AG04450 (cell line): ENCODE measurements at regions not wholly inside any gene's neighbourhood (a gene's known extent, or its start where the extent isn't known, plus 50 kb on each side); places are given as distances from the start of the nearest gene placed in this dataset.

ENCODE experiments used
- CTCF ChIA-PET: fragments of 300-600, 350-600 bp; formaldehyde crosslinking; extraction: SDS; loops from one replicate; lab custom pipeline; 2022; ENCODE audit warnings: antibody characterized with exemption, inconsistent platforms; lab: Charles Lee
- POLR2A ChIA-PET: fragments of 350-600 bp; formaldehyde crosslinking; extraction: SDS; loops from one replicate; lab custom pipeline; 2021; ENCODE audit warnings: antibody characterized with exemption, inconsistent platforms; lab: Yijun Ruan, JAX
- DNase-seq: peaks from one replicate; pipeline ENCODE4 v3.0.0-alpha.2; 2011; ENCODE audit warnings: low read depth, low spot score
- H3K27ac ChIP-seq: one replicate; pipeline ENCODE4 v1.5.1; 2012; ENCODE audit warnings: low read depth, low read length, control low read depth
- H3K27me3 ChIP-seq: one replicate; pipeline ENCODE4 v1.6.0; 2012; ENCODE audit warnings: low read length; ENCODE audit not compliant: control insufficient read depth, insufficient read depth
- H3K4me3 ChIP-seq: 2 replicates; pipeline ENCODE4 v1.5.1; 2011; ENCODE audit warnings: mild to moderate bottlenecking, low read depth, low read length, control low read depth
- H3K9me3 ChIP-seq: 2 replicates; pipeline ENCODE4 v1.5.1; 2012; ENCODE audit warnings: low read length; ENCODE audit not compliant: control insufficient read depth, insufficient read depth
- CTCF ChIP-seq: IDR thresholded peaks from 2 replicates; pipeline ENCODE4 v1.5.1; 2011; ENCODE audit warnings: low read depth, low read length, control low read depth, inconsistent platforms

DNA sequence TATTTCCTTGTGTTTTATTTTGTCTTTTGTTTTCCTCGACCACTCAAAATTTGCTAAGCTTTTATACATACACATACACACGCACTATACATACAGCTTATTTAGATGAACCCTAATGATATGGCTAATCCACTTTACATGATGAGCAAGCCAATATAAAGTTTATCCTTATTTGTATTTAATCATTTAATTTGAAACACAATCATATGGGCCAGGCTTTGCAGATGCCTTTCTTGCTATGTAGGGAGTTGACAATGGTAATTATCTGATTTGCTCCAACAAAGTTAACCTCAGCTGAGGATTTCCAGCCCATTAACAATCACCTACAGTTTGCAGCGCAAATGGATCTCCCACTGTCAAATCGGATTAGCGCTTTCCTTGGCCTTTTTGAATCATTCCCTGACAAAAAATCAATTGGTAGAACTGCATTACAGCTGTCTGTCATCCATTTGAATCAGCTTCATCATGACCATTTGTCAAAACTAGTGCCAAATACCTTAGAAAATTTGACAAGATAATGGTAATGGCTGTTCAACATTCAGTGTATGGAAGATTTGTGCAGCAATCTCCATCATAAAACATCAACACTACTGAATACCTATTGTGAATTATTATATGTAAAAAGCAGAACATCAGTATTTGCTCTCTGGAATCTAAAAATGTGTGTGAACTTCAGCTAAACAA is 352.6 kb downstream of the MRPL39 start:
- TF ChIP-seq CTCF, result no peak
- H3K27ac ChIP-seq, result no peak overlapping the region
- POLR2A ChIA-PET, result no interaction called here
- no peaks in the 10 kb centered on the region for H3K27me3 ChIP-seq
- CTCF ChIA-PET, result no interaction called here
- no peaks in the 10 kb centered on the region for H3K9me3 ChIP-seq
- DNase-seq, result no peak
- H3K4me3 ChIP-seq, result no peak overlapping the region

- CTCF ChIA-PET, result no interaction called here
- no peak overlapping the region for H3K27ac ChIP-seq
- no peak for DNase-seq
- no peaks in the 10 kb centered on the region for H3K9me3 ChIP-seq
- H3K27me3 ChIP-seq, result no peaks in the 10 kb centered on the region
- POLR2A ChIA-PET, result no interaction called here
- no peak for TF ChIP-seq CTCF
- H3K4me3 ChIP-seq, result no peak overlapping the region
Measured at GRCh38 chr21:25246546-25246945, 360.7 kb downstream of the MRPL39 start.

DNA sequence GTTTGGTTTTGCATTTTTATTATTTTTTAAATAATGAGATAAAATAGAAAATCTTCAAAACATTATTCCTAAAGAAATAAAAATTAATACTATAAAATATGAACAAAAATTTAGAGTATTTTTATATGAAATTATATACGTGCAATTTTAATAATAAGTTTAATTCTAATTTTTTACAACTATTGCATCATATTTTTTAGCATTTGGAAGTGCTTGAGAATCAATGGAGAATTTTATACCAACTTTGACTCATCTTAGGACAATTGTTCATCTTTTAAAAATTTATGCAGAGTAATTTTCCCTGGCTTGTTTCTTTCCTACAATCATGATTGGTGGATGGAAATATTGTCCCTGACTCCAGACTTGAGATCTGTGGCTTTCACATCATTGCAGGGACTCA is 362.5 kb downstream of the MRPL39 start:
- Histone ChIP-seq H3K4me3 (no peak overlapping the region), H3K27ac (no peak overlapping the region), H3K9me3 (no peaks in the 10 kb centered on the region), H3K27me3 (no peaks in the 10 kb centered on the region)
- CTCF ChIA-PET, result no interaction called here
- DNase-seq, result no peak
- POLR2A ChIA-PET, result no interaction called here
- TF ChIP-seq CTCF, result no peak

DNA sequence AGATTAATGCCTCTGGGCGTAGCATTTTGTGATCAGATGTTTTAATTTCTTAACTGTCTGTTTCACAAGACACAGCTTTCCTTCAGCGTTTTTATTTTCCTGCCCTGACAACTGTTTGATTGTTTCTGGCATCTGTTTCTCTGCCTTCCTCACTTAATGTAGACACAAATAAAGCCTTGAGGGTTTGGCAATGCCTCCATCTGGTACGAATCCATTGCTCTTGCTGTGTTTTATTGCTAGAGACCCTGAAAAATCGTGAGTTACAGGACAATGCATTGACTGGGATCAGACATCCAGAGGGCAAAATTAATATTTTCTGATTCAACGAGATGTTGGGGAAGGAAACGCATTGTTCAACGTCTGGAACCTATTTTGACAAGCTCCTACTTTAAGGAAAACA is 363.5 kb downstream of the MRPL39 start:
- POLR2A ChIA-PET, result no interaction called here
- CTCF ChIA-PET, result no interaction called here
- no peak for TF ChIP-seq CTCF
- Histone ChIP-seq H3K9me3 (no peaks in the 10 kb centered on the region), H3K27me3 (no peaks in the 10 kb centered on the region), H3K27ac (no peak overlapping the region), H3K4me3 (no peak overlapping the region)
- DNase-seq, result no peak

DNA sequence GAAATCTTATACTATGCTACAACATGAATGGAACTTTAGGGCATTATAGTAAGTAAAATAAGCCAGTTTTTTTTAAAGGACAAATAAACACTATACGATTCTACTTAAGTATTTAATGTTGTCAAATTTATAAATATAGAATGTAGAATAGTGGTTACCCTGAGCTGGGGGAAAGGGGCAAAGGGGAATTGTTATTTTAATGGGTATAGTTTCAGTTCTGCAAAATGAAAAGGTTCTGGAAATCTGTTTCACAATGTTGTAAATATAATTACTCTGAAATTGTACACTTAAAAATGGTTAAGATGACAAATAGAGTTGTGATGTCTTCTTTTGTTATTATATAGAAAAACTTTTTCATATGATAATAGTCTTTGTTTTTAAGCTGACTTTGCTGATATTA is 366.3 kb downstream of the MRPL39 start:
- H3K27me3 ChIP-seq, result no peaks in the 10 kb centered on the region
- POLR2A ChIA-PET, result no interaction called here
- no peak for DNase-seq
- CTCF ChIA-PET, result no interaction called here
- H3K27ac ChIP-seq, result no peak overlapping the region
- H3K9me3 ChIP-seq, result no peaks in the 10 kb centered on the region
- no peak for TF ChIP-seq CTCF
- no peak overlapping the region for H3K4me3 ChIP-seq
